ENCODE measurements at regions not wholly inside any gene's neighbourhood (a gene's known extent, or its start where the extent isn't known, plus 50 kb on each side); places are given as distances from the start of the nearest gene placed in this dataset.

DNA sequence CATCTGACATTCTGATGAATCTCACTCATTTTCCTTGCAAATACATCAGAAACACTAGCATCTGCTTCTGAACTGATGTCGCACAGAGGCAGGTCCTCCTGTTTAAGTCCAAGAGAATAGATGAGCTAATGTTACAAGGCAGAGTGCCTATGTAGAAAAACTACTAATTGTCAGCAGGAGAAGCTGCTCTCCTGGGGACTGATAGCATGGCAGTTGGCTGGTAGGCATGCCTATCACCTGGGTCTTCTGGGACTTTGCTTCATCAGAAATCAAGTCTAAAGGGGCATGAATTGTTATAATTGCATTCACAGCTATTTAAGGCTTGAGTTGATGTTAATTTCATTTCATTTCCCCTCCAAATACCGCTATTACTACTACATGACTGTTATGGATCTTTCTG, 457.2 kb downstream of the RAP2B start:
- no peak for DNase-seq (ENCODE audit: low read depth in 2 of 2)
- no peak overlapping the region for H3K9ac ChIP-seq (ENCODE audit: insufficient read depth, low read length)
- H3K4me2 ChIP-seq (ENCODE audit: extremely low read depth, insufficient read depth, low read length), result no peak overlapping the region
- no peaks in the 10 kb centered on the region for H3K9me3 ChIP-seq (ENCODE audit: control insufficient read depth, insufficient read depth, low read depth, low read length)
- H3K4me3 ChIP-seq (replicated peaks in 1 of 4; ENCODE audit: control extremely low read depth in 1 of 4, insufficient read depth in 1 of 4, low read depth in 3 of 4, low read length in 4 of 4), result no peak overlapping the region
- no peaks in the 10 kb centered on the region for H3K79me2 ChIP-seq (ENCODE audit: control insufficient read depth, insufficient read depth, low read length)
- no peaks in the 10 kb centered on the region for H4K20me1 ChIP-seq (ENCODE audit: control insufficient read depth, extremely low read depth, insufficient read depth, low read length)
- H3K27ac ChIP-seq (ENCODE audit: insufficient read depth, low read length), result no peak overlapping the region
- peaks cover 4% of the 10 kb centered on the region for H3K4me1 ChIP-seq (ENCODE audit: control insufficient read depth, extremely low read depth, insufficient read depth, low read length)
- H3K27me3 ChIP-seq (ENCODE audit: control insufficient read depth, insufficient read depth, low read length), result no peaks in the 10 kb centered on the region
- TF ChIP-seq CTCF (conservative IDR thresholded peaks at IDR 0.05 in 1 of 2, IDR thresholded peaks at IDR 0.05 in 1 of 2; ENCODE audit: low read depth in 1 of 2, low read length in 2 of 2), result no peak
- no peaks in the 10 kb centered on the region for H3K36me3 ChIP-seq (ENCODE audit: control insufficient read depth, insufficient read depth, low read length)
- H2AFZ ChIP-seq (ENCODE audit: low read length), result no peak overlapping the region

DNA sequence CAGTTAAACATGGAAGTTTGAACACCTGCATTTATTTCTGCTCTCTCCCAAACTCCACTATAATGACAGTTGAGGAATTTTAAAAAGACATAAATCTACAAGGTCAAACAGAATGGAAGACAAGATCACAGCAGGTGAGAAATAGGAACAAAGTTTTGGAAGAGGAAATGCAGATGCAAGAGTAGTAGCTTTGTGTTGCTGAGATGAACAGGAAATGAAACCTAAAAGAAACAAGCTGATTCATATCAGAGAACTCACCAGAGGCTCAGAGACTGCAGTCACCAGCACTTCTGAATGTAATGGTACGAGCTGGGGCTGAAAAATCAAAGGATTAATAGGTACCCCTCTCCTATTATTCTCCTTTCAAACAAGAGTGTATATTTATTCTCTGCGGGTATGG, 459.9 kb downstream of the RAP2B start:
- no peak for DNase-seq (ENCODE audit: low read depth in 2 of 2)
- H3K79me2 ChIP-seq (ENCODE audit: control insufficient read depth, insufficient read depth, low read length), result no peaks in the 10 kb centered on the region
- H3K4me1 ChIP-seq (ENCODE audit: control insufficient read depth, extremely low read depth, insufficient read depth, low read length), result no peaks in the 10 kb centered on the region
- TF ChIP-seq CTCF (conservative IDR thresholded peaks at IDR 0.05 in 1 of 2, IDR thresholded peaks at IDR 0.05 in 1 of 2; ENCODE audit: low read depth in 1 of 2, low read length in 2 of 2), result no peak
- no peak overlapping the region for H3K27ac ChIP-seq (ENCODE audit: insufficient read depth, low read length)
- H4K20me1 ChIP-seq (ENCODE audit: control insufficient read depth, extremely low read depth, insufficient read depth, low read length), result no peaks in the 10 kb centered on the region
- H3K9ac ChIP-seq (ENCODE audit: insufficient read depth, low read length), result no peak overlapping the region
- no peaks in the 10 kb centered on the region for H3K9me3 ChIP-seq (ENCODE audit: control insufficient read depth, insufficient read depth, low read depth, low read length)
- H3K36me3 ChIP-seq (ENCODE audit: control insufficient read depth, insufficient read depth, low read length), result no peaks in the 10 kb centered on the region
- H3K27me3 ChIP-seq (ENCODE audit: control insufficient read depth, insufficient read depth, low read length), result no peaks in the 10 kb centered on the region
- no peak overlapping the region for H3K4me2 ChIP-seq (ENCODE audit: extremely low read depth, insufficient read depth, low read length)
- no peak overlapping the region for H3K4me3 ChIP-seq (replicated peaks in 1 of 4; ENCODE audit: control extremely low read depth in 1 of 4, insufficient read depth in 1 of 4, low read depth in 3 of 4, low read length in 4 of 4)
- no peak overlapping the region for H2AFZ ChIP-seq (ENCODE audit: low read length)

DNA sequence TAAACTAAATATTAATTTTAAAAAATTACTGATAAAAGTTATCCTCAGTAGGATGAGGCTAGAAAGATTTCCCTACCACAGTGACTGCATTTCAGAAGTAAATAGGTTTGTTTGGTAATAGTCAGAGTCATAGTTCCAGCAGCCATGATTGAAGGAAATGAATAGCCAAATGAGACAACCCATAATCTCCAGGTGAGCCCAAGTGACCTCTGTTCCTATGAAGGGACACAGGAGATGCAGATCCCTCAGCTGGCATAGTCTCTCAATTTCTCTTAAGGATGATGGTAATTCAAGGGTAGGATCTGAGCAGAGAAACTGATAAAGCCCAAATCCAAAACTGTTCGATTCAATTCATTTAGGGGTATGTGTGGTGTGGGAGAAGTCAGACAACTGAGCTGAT, 461.8 kb downstream of the RAP2B start:
- Histone ChIP-seq H3K9me3 (ENCODE audit: control insufficient read depth, insufficient read depth, low read depth, low read length) (no peaks in the 10 kb centered on the region), H2AFZ (ENCODE audit: low read length) (no peak overlapping the region), H4K20me1 (ENCODE audit: control insufficient read depth, extremely low read depth, insufficient read depth, low read length) (no peaks in the 10 kb centered on the region), H3K4me2 (ENCODE audit: extremely low read depth, insufficient read depth, low read length) (no peak overlapping the region), H3K36me3 (ENCODE audit: control insufficient read depth, insufficient read depth, low read length) (no peaks in the 10 kb centered on the region), H3K27ac (ENCODE audit: insufficient read depth, low read length) (no peak overlapping the region), H3K79me2 (ENCODE audit: control insufficient read depth, insufficient read depth, low read length) (no peaks in the 10 kb centered on the region), H3K9ac (ENCODE audit: insufficient read depth, low read length) (no peak overlapping the region), H3K4me3 (replicated peaks in 1 of 4; ENCODE audit: control extremely low read depth in 1 of 4, insufficient read depth in 1 of 4, low read depth in 3 of 4, low read length in 4 of 4) (no peak overlapping the region), H3K4me1 (ENCODE audit: control insufficient read depth, extremely low read depth, insufficient read depth, low read length) (no peaks in the 10 kb centered on the region), H3K27me3 (ENCODE audit: control insufficient read depth, insufficient read depth, low read length) (no peaks in the 10 kb centered on the region)
- no peak for DNase-seq (ENCODE audit: low read depth in 2 of 2)
- TF ChIP-seq EZH2 (IDR thresholded peaks at IDR 0.05; ENCODE audit: low read length, missing control alignments) (no peak), CTCF (conservative IDR thresholded peaks at IDR 0.05 in 1 of 2, IDR thresholded peaks at IDR 0.05 in 1 of 2; ENCODE audit: low read depth in 1 of 2, low read length in 2 of 2) (no peak)

Measured in fibroblast of lung (primary cell).